LNCAP (cell line): ENCODE measurements at regions not wholly inside any gene's neighbourhood (a gene's known extent, or its start where the extent isn't known, plus 50 kb on each side); places are given as distances from the start of the nearest gene placed in this dataset.

ENCODE experiments used
- CTCF ChIP-seq: fragments of 450-650 bp; IDR thresholded peaks from 2 replicates; pipeline ENCODE4 v1.5.1; 2017; ENCODE audit warnings: mild to moderate bottlenecking

- no peak for TF ChIP-seq CTCF
Observed at GRCh38 chr20:11522366-11522741, 395.3 kb upstream of the BTBD3 start.

- TF ChIP-seq CTCF = no peak
Observed at GRCh38 chr20:11529047-11529446, 388.6 kb upstream of the BTBD3 start.

GRCh38 chr20:11537032-11537431 lies 380.7 kb upstream of the BTBD3 start:
- no peak for TF ChIP-seq CTCF

- no peak for TF ChIP-seq CTCF
Observed at GRCh38 chr20:11539450-11539849, 378.2 kb upstream of the BTBD3 start.

GRCh38 chr20:11540558-11540957 lies 377.1 kb upstream of the BTBD3 start:
- TF ChIP-seq CTCF = no peak

GRCh38 chr20:11542645-11543044 lies 375.0 kb upstream of the BTBD3 start:
- no peak for TF ChIP-seq CTCF

GRCh38 chr20:11544029-11544678 lies 373.5 kb upstream of the BTBD3 start:
- peak; percentile 64 for TF ChIP-seq CTCF

GRCh38 chr20:11546939-11547338 lies 370.8 kb upstream of the BTBD3 start:
- no peak for TF ChIP-seq CTCF
